ENCODE measurements at regions not wholly inside any gene's neighbourhood (a gene's known extent, or its start where the extent isn't known, plus 50 kb on each side); places are given as distances from the start of the nearest gene placed in this dataset.

DNA sequence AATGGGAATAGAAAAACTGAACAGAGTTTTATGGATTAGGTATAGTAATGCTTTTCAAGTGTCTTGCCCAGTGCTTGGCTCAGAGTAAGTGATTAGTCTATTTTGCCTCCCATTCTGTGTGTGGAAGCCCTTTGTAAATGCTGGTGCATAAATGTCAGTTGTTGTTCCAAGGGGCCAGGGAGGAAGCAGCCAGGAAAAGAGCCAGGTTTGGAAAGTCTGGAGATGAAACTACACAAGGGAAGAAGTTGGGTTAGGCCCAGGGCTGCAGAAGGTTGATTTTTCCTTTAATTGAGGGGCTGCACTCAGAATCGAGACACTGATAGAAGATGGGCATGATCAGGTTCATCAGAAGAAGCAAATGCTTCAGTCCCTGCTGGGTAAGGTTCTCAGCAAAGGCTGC is 484.0 kb downstream of the OLFM4 start:
- no peak overlapping the region for H3K4me3 Mint-ChIP-seq
- DNase-seq = no peak
- intact Hi-C loops (cut with micrococcal nuclease) = no loop called here
- H3K27me3 Mint-ChIP-seq (ENCODE audit: low read depth in 3 of 3) = peaks cover 0 to 2% (median 0%) of the 10 kb centered on the region in 3 donors
- WGBS (ENCODE audit: insufficient coverage) = 80% methylated on average over 1 of the region's 1 CpG
- H3K9me3 Mint-ChIP-seq = peaks cover 0 to 4% (median 0%) of the 10 kb centered on the region in 7 donors
- no peak overlapping the region for H3K27ac Mint-ChIP-seq
- H3K27ac ChIP-seq (ENCODE audit: low read depth in 1 of 2, low read length in 2 of 2) = no peak overlapping the region
- H3K4me1 ChIP-seq (ENCODE audit: control insufficient read depth in 1 of 2, insufficient read depth in 2 of 2, low read length in 2 of 2) = no peaks in the 10 kb centered on the region
- H3K4me2 ChIP-seq (replicated peaks; ENCODE audit: extremely low read depth, low read length, poor library complexity, severe bottlenecking) = no peak overlapping the region
- no peaks in the 10 kb centered on the region for H3K79me2 ChIP-seq (ENCODE audit: insufficient read depth, low read length)
- H3K36me3 Mint-ChIP-seq = no peaks in the 10 kb centered on the region
- no peaks in the 10 kb centered on the region for H3K4me1 Mint-ChIP-seq
- H3K9me3 ChIP-seq (replicated peaks in 1 of 2; ENCODE audit: control insufficient read depth in 1 of 2, insufficient read depth in 1 of 2, low read length in 2 of 2) = peaks cover 0 to 2% of the 10 kb centered on the region in 2 donors
- H3K4me3 ChIP-seq (replicated peaks in 1 of 3; ENCODE audit: low read depth in 2 of 3, low read length in 3 of 3) = no peak overlapping the region
- H2AFZ ChIP-seq (ENCODE audit: insufficient read depth, low read depth, low read length, poor library complexity, severe bottlenecking) = no peak overlapping the region
- no peaks in the 10 kb centered on the region for H3K27me3 ChIP-seq (ENCODE audit: control insufficient read depth in 2 of 2, insufficient read depth in 2 of 2, low read length in 2 of 2)
- no peak overlapping the region for H3K9ac ChIP-seq (ENCODE audit: insufficient read depth, low read length, poor library complexity, severe bottlenecking)
- TF ChIP-seq, protein P1, sequence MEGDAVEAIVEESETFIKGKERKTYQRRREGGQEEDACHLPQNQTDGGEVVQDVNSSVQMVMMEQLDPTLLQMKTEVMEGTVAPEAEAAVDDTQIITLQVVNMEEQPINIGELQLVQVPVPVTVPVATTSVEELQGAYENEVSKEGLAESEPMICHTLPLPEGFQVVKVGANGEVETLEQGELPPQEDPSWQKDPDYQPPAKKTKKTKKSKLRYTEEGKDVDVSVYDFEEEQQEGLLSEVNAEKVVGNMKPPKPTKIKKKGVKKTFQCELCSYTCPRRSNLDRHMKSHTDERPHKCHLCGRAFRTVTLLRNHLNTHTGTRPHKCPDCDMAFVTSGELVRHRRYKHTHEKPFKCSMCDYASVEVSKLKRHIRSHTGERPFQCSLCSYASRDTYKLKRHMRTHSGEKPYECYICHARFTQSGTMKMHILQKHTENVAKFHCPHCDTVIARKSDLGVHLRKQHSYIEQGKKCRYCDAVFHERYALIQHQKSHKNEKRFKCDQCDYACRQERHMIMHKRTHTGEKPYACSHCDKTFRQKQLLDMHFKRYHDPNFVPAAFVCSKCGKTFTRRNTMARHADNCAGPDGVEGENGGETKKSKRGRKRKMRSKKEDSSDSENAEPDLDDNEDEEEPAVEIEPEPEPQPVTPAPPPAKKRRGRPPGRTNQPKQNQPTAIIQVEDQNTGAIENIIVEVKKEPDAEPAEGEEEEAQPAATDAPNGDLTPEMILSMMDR (IDR thresholded peaks at IDR 0.05) = no peak
- no peaks in the 10 kb centered on the region for H3K36me3 ChIP-seq (replicated peaks in 1 of 2; ENCODE audit: control insufficient read depth in 1 of 2, insufficient read depth in 2 of 2, low read length in 2 of 2)
- H4K20me1 ChIP-seq (ENCODE audit: insufficient read depth, low read length) = no peaks in the 10 kb centered on the region

GRCh38 chr13:53513226-53513625 is 484.6 kb downstream of the OLFM4 start:
- no peaks in the 10 kb centered on the region for H3K79me2 ChIP-seq (ENCODE audit: insufficient read depth, low read length)
- no peak overlapping the region for H3K4me2 ChIP-seq (replicated peaks; ENCODE audit: extremely low read depth, low read length, poor library complexity, severe bottlenecking)
- no peaks in the 10 kb centered on the region for H3K27me3 ChIP-seq (ENCODE audit: control insufficient read depth in 2 of 2, insufficient read depth in 2 of 2, low read length in 2 of 2)
- no peaks in the 10 kb centered on the region for H3K36me3 ChIP-seq (replicated peaks in 1 of 2; ENCODE audit: control insufficient read depth in 1 of 2, insufficient read depth in 2 of 2, low read length in 2 of 2)
- H3K27ac ChIP-seq (ENCODE audit: low read depth in 1 of 2, low read length in 2 of 2) = no peak overlapping the region
- TF ChIP-seq, protein P1 (IDR thresholded peaks at IDR 0.05) = no peak
- no peak overlapping the region for H3K9ac ChIP-seq (ENCODE audit: insufficient read depth, low read length, poor library complexity, severe bottlenecking)
- no peaks in the 10 kb centered on the region for H3K36me3 Mint-ChIP-seq
- WGBS (ENCODE audit: insufficient coverage) = 60% methylated on average over 2 of the region's 4 CpGs
- H3K4me3 Mint-ChIP-seq = no peak overlapping the region
- H3K4me1 ChIP-seq (ENCODE audit: control insufficient read depth in 1 of 2, insufficient read depth in 2 of 2, low read length in 2 of 2) = no peaks in the 10 kb centered on the region
- peaks cover 0 to 2% of the 10 kb centered on the region in 2 donors for H3K9me3 ChIP-seq (replicated peaks in 1 of 2; ENCODE audit: control insufficient read depth in 1 of 2, insufficient read depth in 1 of 2, low read length in 2 of 2)
- H3K4me3 ChIP-seq (replicated peaks in 1 of 3; ENCODE audit: low read depth in 2 of 3, low read length in 3 of 3) = no peak overlapping the region
- no peak for DNase-seq
- intact Hi-C loops (cut with micrococcal nuclease) = no loop called here
- no peaks in the 10 kb centered on the region for H4K20me1 ChIP-seq (ENCODE audit: insufficient read depth, low read length)
- peaks cover 0 to 2% (median 0%) of the 10 kb centered on the region in 3 donors for H3K27me3 Mint-ChIP-seq (ENCODE audit: low read depth in 3 of 3)
- H3K27ac Mint-ChIP-seq = no peak overlapping the region
- peaks cover 0 to 4% (median 0%) of the 10 kb centered on the region in 7 donors for H3K9me3 Mint-ChIP-seq
- H2AFZ ChIP-seq (ENCODE audit: insufficient read depth, low read depth, low read length, poor library complexity, severe bottlenecking) = no peak overlapping the region
- no peaks in the 10 kb centered on the region for H3K4me1 Mint-ChIP-seq
